Activated CD4-positive, alpha-beta T cell treated with anti-CD3 and anti-CD28 coated beads, Interleukin-2, Interleukin-4, amounts not matched to agents 100 ng/mL and 50 ng/mL, durations not matched to agents 16 hours and 8 hours (primary cell): ENCODE measurements at regions not wholly inside any gene's neighbourhood (a gene's known extent, or its start where the extent isn't known, plus 50 kb on each side); places are given as distances from the start of the nearest gene placed in this dataset.
"Not testable (repeated sequence)": the region's sequence is repeated elsewhere in the genome, so short reads cannot be mapped to it uniquely, and the experiment has no call there.

Experiments
- DNase-seq: peaks from one replicate; pipeline ENCODE4 v3.0.0-alpha.2; 2020; ENCODE audit warnings: low spot score

- DNase-seq, result no peak
These were observed 1260.0 kb downstream of the BRINP3 start for GRCh38 chr1:189217646-189218045.

GRCh38 chr1:189220750-189221149 is 1256.9 kb downstream of the BRINP3 start:
- DNase-seq, result no peak

GRCh38 chr1:189225794-189226145 is 1251.9 kb downstream of the BRINP3 start:
- DNase-seq, result not testable (repeated sequence)

GRCh38 chr1:189226779-189227178 is 1250.9 kb downstream of the BRINP3 start:
- DNase-seq, result no peak

GRCh38 chr1:189237008-189237407 is 1240.7 kb downstream of the BRINP3 start:
- DNase-seq, result no peak

GRCh38 chr1:189253601-189254350 is 1223.9 kb downstream of the BRINP3 start:
- no peak for DNase-seq

- DNase-seq, result not testable (repeated sequence)
These were observed 1216.5 kb downstream of the BRINP3 start for GRCh38 chr1:189261128-189261527.

GRCh38 chr1:189269011-189269410 is 1208.7 kb downstream of the BRINP3 start:
- no peak for DNase-seq

- no peak for DNase-seq
These were observed 1203.4 kb downstream of the BRINP3 start for GRCh38 chr1:189274267-189274666.

GRCh38 chr1:189275796-189276195 is 1201.9 kb downstream of the BRINP3 start:
- no peak for DNase-seq

GRCh38 chr1:189289346-189289745 is 1188.3 kb downstream of the BRINP3 start:
- DNase-seq, result no peak

GRCh38 chr1:189301235-189301634 is 1176.4 kb downstream of the BRINP3 start:
- no peak for DNase-seq

- DNase-seq, result no peak
These were observed 1172.4 kb downstream of the BRINP3 start for GRCh38 chr1:189305279-189305678.

- DNase-seq, result no peak
These were observed 1165.7 kb downstream of the BRINP3 start for GRCh38 chr1:189311915-189312314.

- no peak for DNase-seq
These were observed 1165.2 kb downstream of the BRINP3 start for GRCh38 chr1:189312499-189312898.

GRCh38 chr1:189313488-189313887 is 1164.2 kb downstream of the BRINP3 start:
- no peak for DNase-seq

- no peak for DNase-seq
These were observed 1162.4 kb downstream of the BRINP3 start for GRCh38 chr1:189315035-189315901.

GRCh38 chr1:189323091-189323490 is 1154.6 kb downstream of the BRINP3 start:
- DNase-seq, result no peak

- not testable (repeated sequence) for DNase-seq
These were observed 1146.6 kb downstream of the BRINP3 start for GRCh38 chr1:189331071-189331470.

- no peak for DNase-seq
These were observed 1141.3 kb downstream of the BRINP3 start for GRCh38 chr1:189336115-189337100.

GRCh38 chr1:189349607-189350006 is 1128.1 kb downstream of the BRINP3 start:
- no peak for DNase-seq

GRCh38 chr1:189350983-189351616 is 1126.6 kb downstream of the BRINP3 start:
- no peak for DNase-seq
